Activated CD8-positive, alpha-beta memory T cell treated with anti-CD3 and anti-CD28 coated beads for 24 hours (primary cell): ENCODE measurements at regions not wholly inside any gene's neighbourhood (a gene's known extent, or its start where the extent isn't known, plus 50 kb on each side); places are given as distances from the start of the nearest gene placed in this dataset.

Experiments
- DNase-seq: peaks from one replicate; pipeline ENCODE4 v3.0.0-alpha.2; 2020

DNA sequence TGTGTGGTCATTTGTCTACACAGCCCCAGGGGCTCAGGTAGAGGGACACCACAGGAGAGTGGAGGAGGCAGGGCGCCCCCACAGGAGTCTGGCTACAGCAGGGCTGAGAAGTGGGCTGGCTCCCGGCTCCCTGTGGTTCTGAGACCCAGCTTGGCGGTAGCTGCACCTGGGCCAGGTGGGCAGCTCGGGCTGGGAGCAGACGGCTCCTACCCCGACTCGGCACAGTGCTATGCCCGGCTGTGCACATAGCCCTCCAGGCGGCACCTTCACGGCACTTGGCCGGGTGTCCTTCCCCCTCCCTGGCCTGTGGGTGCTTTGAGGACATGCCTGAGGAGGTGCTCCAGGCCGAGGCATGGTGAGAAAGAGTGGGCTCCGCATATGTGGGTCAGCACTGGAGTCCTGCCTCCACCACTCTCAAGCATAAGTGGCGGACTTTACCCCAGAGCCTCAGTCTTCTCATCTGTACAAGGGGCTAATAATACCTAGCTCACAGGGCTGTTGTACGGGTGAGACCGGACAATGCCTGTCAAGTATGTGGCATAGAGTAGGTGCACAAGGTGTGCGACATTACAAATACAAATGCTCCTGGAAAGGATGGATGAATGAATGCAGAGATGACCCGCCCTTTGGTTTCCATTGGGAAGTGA, 50.1 kb upstream of the JPH3 start:
- DNase-seq, result no peak

DNA sequence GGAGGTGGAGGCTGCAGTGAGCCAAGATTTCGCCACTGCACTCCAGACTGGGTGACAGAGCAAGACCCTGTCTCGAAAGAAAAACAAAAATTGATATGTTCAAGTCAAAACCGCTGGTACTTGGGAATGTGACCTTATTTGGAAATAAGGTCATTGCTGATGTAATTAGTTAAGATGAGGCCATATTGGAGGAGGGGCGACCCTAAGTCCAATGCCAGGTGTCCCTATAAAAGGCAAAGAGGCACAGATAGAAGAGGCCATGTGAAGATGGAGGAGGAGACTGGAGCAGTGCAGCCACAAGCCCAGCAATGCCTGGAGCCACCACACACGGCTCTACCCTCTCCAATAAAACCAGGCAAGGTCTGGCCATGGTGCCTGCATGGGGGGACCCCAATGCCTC, 50.8 kb upstream of the JPH3 start:
- DNase-seq, result no peak

DNA sequence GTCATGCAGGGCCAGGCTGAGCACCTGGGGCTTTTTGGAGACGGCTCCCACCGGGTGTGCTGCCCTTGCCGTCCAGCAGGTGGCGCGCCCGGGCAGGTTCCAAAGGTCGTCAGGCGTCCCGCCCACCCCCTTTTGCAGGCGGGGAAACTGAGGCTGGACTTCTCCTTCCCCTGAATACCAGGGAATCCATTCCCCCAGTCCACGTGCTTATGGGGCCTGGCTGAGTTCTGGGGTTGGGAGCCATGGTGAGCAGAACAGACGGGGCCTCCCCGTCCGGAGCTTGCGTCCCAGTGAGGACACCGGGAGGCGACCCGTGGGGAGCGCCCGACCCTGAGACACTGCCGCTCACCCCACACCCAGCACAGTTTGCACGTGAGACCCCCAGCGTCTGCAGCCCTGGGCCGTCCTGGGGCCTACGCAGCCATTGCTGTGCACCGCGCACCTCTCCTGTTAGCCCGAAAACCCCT, 51.8 kb upstream of the JPH3 start:
- DNase-seq, result peak; percentile 86

DNA sequence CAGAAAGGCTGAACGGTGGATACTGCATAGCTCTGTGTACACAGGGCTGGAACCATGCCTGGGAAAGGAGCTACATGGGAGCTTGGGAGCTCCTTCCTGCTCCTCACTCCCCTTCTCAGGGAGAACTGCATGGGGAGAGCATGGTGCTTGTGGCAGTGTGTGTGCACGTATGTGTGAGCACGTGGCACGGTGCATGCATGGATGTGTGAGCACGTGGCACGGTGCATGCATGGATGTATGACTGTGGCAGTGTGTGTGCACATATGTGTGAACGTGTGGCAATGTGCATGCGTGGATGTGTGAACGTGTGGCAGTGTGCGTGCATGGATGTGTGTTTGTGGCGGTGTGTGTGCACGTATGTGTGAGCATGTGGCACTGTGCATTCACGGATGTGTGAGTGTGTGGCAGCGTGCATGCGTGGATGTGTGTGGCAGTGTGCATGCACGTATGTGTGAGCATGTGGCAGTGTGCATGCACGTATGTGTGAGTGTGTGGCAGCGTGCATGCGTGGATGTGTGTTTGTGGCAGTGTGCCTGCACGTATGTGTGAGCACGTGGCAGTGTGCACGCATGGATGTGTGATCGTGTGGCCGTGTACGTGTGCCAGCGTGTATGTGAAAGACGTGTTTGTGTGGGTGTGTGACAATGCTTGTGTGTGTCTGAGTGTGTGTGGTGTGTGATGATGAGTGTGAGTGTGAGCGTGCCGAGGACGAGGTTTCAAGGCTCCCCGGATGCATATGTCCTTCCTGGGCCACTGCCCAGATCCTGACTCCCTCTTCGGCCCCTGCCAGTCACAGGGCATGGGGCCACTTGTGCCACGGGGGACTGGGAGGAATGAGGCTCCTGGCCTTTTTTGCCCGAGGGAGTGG, 52.4 kb upstream of the JPH3 start:
- no peak for DNase-seq

DNA sequence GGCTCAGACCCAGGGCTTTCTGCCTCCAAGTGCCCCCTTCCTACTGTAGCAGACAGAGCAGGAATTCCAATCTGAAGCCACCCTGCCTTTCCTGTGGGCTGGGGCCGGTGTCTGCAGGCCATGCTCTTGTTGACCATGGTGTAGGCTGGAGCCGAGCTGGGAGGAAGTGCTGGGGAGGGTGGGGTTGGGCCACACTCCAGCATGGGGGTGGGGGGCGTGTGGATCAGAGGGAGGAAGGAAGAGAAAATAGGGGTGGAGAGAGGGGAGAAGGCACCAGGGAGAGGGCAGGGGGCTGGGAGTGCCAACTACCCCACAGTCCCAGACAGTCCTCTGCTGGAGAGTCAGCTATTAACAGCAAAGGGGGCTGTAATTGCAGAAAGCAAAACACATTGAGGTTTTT, 54.3 kb upstream of the JPH3 start:
- no peak for DNase-seq

DNA sequence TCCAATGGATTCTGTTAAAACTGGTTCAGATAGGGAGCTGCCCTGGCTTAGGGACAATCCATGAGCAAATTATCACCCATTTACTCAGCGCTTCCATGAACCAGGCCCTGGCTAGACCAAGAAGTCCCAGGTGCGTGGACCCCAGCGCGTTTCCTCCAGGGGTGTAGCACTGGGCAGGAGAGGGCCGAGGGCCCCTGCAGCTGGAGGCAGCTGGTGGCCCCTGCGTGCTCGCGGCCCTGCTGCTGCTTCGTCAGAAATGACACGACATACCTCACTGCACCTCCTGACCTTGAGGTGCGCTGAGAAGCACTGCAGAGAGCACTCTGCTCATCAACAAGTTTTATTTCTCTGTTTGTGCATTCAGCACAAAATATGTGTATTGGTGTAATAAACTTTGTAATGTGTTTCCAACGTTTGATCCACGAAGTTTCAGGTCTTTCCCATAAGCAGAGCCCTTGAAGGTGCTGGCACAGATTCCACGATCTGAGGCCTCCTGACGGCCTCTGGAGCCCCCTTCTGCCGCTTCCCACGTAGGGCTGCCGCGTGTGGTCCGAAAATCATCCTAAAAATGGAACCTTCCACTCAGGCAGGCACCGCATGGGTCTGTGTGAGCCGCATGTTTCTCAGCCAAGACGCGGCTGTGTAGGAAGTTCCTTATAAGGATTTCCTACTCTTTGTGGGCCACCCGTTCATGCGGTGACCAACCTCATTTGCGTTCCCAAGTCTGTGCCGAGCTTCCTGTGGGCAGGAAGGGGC, 50.8 kb upstream of the ZCCHC14 start:
- DNase-seq, result no peak

DNA sequence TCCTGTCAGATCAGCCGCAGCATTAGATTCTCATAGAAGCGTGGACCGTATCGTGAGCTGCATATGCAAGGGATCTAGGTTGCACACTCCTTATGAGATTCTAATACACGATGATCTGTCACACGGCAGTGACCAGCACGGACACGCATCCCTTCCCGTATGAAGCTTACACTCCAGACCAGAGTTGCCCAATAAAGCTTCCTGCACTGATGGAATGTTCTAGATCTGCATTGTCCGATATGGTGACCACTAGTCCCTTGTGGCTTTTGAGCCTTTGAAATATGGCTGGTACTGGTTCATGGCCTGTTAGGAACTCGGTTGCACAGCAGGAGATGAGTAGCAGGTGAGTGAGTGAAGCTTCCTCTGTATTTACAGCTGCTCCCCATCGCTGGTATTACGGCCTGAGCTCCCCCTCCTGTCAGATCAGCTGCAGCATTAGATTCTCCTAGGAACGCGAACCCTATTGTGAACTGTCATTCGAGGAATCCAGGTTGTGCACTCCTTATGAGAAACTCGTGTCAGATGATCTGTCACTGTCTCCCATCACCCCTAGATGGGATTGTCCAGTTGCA, 49.8 kb upstream of the ZCCHC14 start:
- DNase-seq, result no peak
